Endothelial cell of umbilical vein (primary cell): ENCODE measurements at regions not wholly inside any gene's neighbourhood (a gene's known extent, or its start where the extent isn't known, plus 50 kb on each side); places are given as distances from the start of the nearest gene placed in this dataset.

Source experiments
- BruUV-seq: library from RNA; stranded (reverse); fragments of 400-500 nt; replicated peaks from 2 replicates; lab custom pipeline; 2021; lab: Mats Ljungman, UMichigan
- CTCF ChIA-PET: fragments of 300-600, 350-600 bp; sonication (Branson Sonifier 250); formaldehyde crosslinking; loops from one replicate; lab custom pipeline; 2021; ENCODE audit warnings: antibody characterized with exemption, inconsistent platforms; lab: Charles Lee
- POLR2A ChIA-PET: fragments of 300-600, 350-600 bp; sonication (Branson Sonifier 250); formaldehyde crosslinking; loops from one replicate; lab custom pipeline; 2021; ENCODE audit warnings: antibody characterized with exemption, inconsistent platforms; lab: Charles Lee
- DNase-seq: peaks from one replicate; pipeline ENCODE4 v3.0.0-alpha.2; 2011; ENCODE audit warnings: low read depth, low spot score
- FAIRE-seq: peaks from 2 replicates; lab custom pipeline; 2011; peaks lifted over from hg19 to GRCh38; lab: Jason Lieb, UNC
- H2AFZ ChIP-seq: 2 replicates; pipeline ENCODE4 v1.6.0; 2012; ENCODE audit warnings: low read depth, low read length, control low read depth, inconsistent platforms
- H3K27ac ChIP-seq: 2 replicates; pipeline ENCODE4 v1.5.1; 2011; ENCODE audit warnings: low read depth, mild to moderate bottlenecking, control low read depth, low read length, moderate library complexity; ENCODE audit not compliant: insufficient read depth
- H3K27me3 ChIP-seq, 2 experiments: 2 replicates each; pipeline versions ENCODE4 v1.6.0 to v1.6.1; 2011; ENCODE audit warnings: low read length in 2 of 2, mixed read lengths in 1 of 2; ENCODE audit not compliant: control insufficient read depth in 2 of 2, insufficient read depth in 2 of 2
- H3K36me3 ChIP-seq, 2 experiments: 2 replicates in 1 of 2; 3 replicates in 1 of 2; pipeline ENCODE4 v1.5.1; 2011; ENCODE audit warnings: low read length in 2 of 2, mild to moderate bottlenecking in 1 of 2, moderate library complexity in 1 of 2; ENCODE audit not compliant: control insufficient read depth in 2 of 2, insufficient read depth in 2 of 2; ENCODE audit errors: extremely low read depth in 1 of 2
- H3K4me1 ChIP-seq: 3 replicates; pipeline ENCODE4 v1.5.1; 2011; ENCODE audit warnings: mild to moderate bottlenecking, low read length; ENCODE audit not compliant: control insufficient read depth, insufficient read depth; ENCODE audit errors: extremely low read depth
- H3K4me2 ChIP-seq: 2 replicates; pipeline ENCODE4 v1.6.1; 2011; ENCODE audit warnings: low read length, control low read depth, mixed read lengths; ENCODE audit not compliant: insufficient read depth
- H3K4me3 ChIP-seq, 3 experiments: fragments of 200-600 bp in 1 of 3; sonication (generic), shearing (Covaris generic) in 1 of 3; replicated peaks in 1 of 3; 2 replicates each; pipeline ENCODE4 v1.5.1; 2011 to 2016; ENCODE audit warnings: control low read depth in 3 of 3, low read length in 3 of 3, mild to moderate bottlenecking in 2 of 3, inconsistent platforms in 1 of 3, low read depth in 1 of 3, moderate library complexity in 1 of 3; ENCODE audit not compliant: insufficient read depth in 1 of 3
- H3K79me2 ChIP-seq: 2 replicates; pipeline ENCODE4 v1.6.0; 2012; ENCODE audit warnings: low read length, inconsistent platforms; ENCODE audit not compliant: control insufficient read depth, insufficient read depth
- H3K9ac ChIP-seq: replicated peaks from 2 replicates; pipeline ENCODE3; 2011; ENCODE audit warnings: low read length, control low read depth; ENCODE audit not compliant: insufficient read depth; ENCODE audit errors: extremely low read depth
- H3K9me1 ChIP-seq: replicated peaks from 3 replicates; pipeline ENCODE4 v1.6.0; 2011; ENCODE audit warnings: mild to moderate bottlenecking, low read length; ENCODE audit not compliant: control insufficient read depth, insufficient read depth; ENCODE audit errors: extremely low read depth
- H3K9me3 ChIP-seq: replicated peaks from 2 replicates; pipeline ENCODE4 v1.5.1; 2012; ENCODE audit warnings: low read length, inconsistent platforms; ENCODE audit not compliant: control insufficient read depth, insufficient read depth
- H4K20me1 ChIP-seq: replicated peaks from 2 replicates; pipeline ENCODE3; 2011; ENCODE audit warnings: mild to moderate bottlenecking, low read length; ENCODE audit not compliant: control insufficient read depth, insufficient read depth; ENCODE audit errors: extremely low read depth
- EZH2 ChIP-seq: IDR thresholded peaks from 2 replicates; pipeline ENCODE4 v1.6.1; 2012; ENCODE audit warnings: borderline replicate concordance, low read depth, mild to moderate bottlenecking, moderate library complexity, low read length, inconsistent platforms; ENCODE audit not compliant: severe bottlenecking
- FOS ChIP-seq: IDR thresholded peaks from 2 replicates; pipeline ENCODE4 v1.6.1; 2011; ENCODE audit warnings: mild to moderate bottlenecking, low read length, moderate library complexity, borderline replicate concordance; ENCODE audit not compliant: insufficient read depth
- GATA2 ChIP-seq: IDR thresholded peaks from 2 replicates; pipeline ENCODE4 v1.7.0; 2011; ENCODE audit warnings: low read depth, mild to moderate bottlenecking, moderate library complexity, mixed read lengths, low read length; ENCODE audit not compliant: insufficient read length, insufficient read depth
- JUN ChIP-seq: IDR thresholded peaks from 2 replicates; pipeline ENCODE4 v1.6.1; 2011; ENCODE audit warnings: borderline replicate concordance, low read depth; ENCODE audit not compliant: insufficient read length, insufficient read depth
- MAX ChIP-seq: IDR thresholded peaks from 2 replicates; pipeline ENCODE4 v1.6.1; 2011; ENCODE audit not compliant: insufficient read depth, insufficient read length
- MYC ChIP-seq: IDR thresholded peaks from one replicate; pipeline ENCODE4 v1.6.1; 2011; ENCODE audit warnings: mild to moderate bottlenecking, low read depth, low read length
- POLR2A ChIP-seq: IDR thresholded peaks from 2 replicates; pipeline ENCODE4 v1.6.1; 2012; ENCODE audit warnings: low read depth, mild to moderate bottlenecking, control low read depth, low read length
- POLR2AphosphoS5 ChIP-seq: IDR thresholded peaks from 2 replicates; pipeline ENCODE4 v1.6.1; 2012; ENCODE audit warnings: low read depth, mild to moderate bottlenecking, control low read depth, low read length, moderate library complexity; ENCODE audit not compliant: insufficient read depth
- dilution Hi-C: fragments of 300-500 bp; cut with MboI; formaldehyde crosslinking; loops from one replicate; pipeline ENCODE4 v1.15.0; 2019; ENCODE audit warnings: low sequenced_read_pairs; ENCODE audit not compliant: extremely low pct_ligation_motif_present
- intact Hi-C: fragments of 100-400 bp; cut with micrococcal nuclease; formaldehyde crosslinking; loops from one replicate; pipeline ENCODE4 v1.10.0; 2022
- TF ChIP-seq, protein P1 (sequence below), 2 donors: IDR thresholded peaks; 1 replicate in 1 of 2; 2 replicates in 1 of 2; pipeline ENCODE4 v1.5.1; 2011; ENCODE audit warnings: low read length in 2 of 2, mild to moderate bottlenecking in 2 of 2, moderate library complexity in 2 of 2, control low read depth in 1 of 2, inconsistent platforms in 1 of 2, low read depth in 1 of 2; ENCODE audit not compliant: insufficient read depth in 1 of 2; ENCODE audit errors: extremely low read depth in 1 of 2

DNA sequence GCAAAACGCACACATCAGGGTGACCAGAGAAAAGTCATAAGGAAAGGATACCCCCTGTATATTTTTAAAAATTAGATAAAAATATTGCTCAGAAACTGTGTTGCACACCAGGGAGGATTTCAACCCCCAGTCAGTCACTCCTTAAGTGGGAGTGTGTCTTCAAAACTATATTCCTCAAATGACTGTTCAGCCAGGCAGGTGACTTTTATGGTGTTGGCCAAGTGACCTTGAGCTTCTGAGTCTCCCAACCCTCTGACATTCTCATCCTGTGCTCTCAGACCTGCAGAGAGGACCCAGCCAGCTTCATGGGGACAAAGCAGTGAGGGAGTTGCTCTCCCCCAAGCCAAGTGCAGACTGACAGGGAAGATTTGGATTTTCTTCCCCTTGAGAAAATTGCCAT lies 311.9 kb upstream of the JARID2 start:
- Histone ChIP-seq H3K79me2 (no peaks in the 10 kb centered on the region), H3K9me1 (no peaks in the 10 kb centered on the region), H3K4me3 (no peak overlapping the region), H2AFZ (no peak overlapping the region), H3K36me3 (no peaks in the 10 kb centered on the region), H3K27me3 (no peaks in the 10 kb centered on the region), H3K4me1 (no peaks in the 10 kb centered on the region), H3K4me2 (no peak overlapping the region), H3K9me3 (no peaks in the 10 kb centered on the region), H4K20me1 (no peaks in the 10 kb centered on the region), H3K27ac (no peak overlapping the region), H3K9ac (no peak overlapping the region)
- TF ChIP-seq POLR2A (no peak), POLR2AphosphoS5 (no peak), FOS (no peak), GATA2 (no peak), JUN (no peak), MYC (no peak), MAX (no peak), EZH2 (no peak)
- TF ChIP-seq, protein P1, sequence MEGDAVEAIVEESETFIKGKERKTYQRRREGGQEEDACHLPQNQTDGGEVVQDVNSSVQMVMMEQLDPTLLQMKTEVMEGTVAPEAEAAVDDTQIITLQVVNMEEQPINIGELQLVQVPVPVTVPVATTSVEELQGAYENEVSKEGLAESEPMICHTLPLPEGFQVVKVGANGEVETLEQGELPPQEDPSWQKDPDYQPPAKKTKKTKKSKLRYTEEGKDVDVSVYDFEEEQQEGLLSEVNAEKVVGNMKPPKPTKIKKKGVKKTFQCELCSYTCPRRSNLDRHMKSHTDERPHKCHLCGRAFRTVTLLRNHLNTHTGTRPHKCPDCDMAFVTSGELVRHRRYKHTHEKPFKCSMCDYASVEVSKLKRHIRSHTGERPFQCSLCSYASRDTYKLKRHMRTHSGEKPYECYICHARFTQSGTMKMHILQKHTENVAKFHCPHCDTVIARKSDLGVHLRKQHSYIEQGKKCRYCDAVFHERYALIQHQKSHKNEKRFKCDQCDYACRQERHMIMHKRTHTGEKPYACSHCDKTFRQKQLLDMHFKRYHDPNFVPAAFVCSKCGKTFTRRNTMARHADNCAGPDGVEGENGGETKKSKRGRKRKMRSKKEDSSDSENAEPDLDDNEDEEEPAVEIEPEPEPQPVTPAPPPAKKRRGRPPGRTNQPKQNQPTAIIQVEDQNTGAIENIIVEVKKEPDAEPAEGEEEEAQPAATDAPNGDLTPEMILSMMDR (IDR thresholded peaks at IDR 0.05; ENCODE audit: extremely low read depth in 1 of 2, insufficient read depth in 1 of 2, low read depth in 1 of 2, low read length in 2 of 2): no peak
- BruUV-seq: no TSS peak
- ChIA-PET POLR2A (no interaction called here), CTCF (no interaction called here)
- FAIRE-seq: no peak
- intact Hi-C loops: no loop called here
- dilution Hi-C loops: no loop called here
- DNase-seq: no peak
